Left ventricle myocardium inferior (tissue), 1 donor: ENCODE measurements at regions not wholly inside any gene's neighbourhood (a gene's known extent, or its start where the extent isn't known, plus 50 kb on each side); places are given as distances from the start of the nearest gene placed in this dataset.

Source experiments
- DNase-seq: peaks from one replicate; pipeline ENCODE4 v3.0.0-alpha.2; 2020
- H3K27ac ChIP-seq: fragments of 200-600 bp; replicated peaks from 2 replicates; pipeline ENCODE4 v1.8.0; 2021
- H3K27me3 ChIP-seq: fragments of 200-600 bp; 2 replicates; pipeline ENCODE4 v1.8.0; 2021; ENCODE audit warnings: low read depth
- H3K36me3 ChIP-seq: fragments of 200-600 bp; 2 replicates; pipeline ENCODE4 v1.8.0; 2021
- H3K4me1 ChIP-seq: fragments of 200-600 bp; 2 replicates; pipeline ENCODE4 v1.8.0; 2021
- H3K4me3 ChIP-seq: fragments of 200-600 bp; 2 replicates; pipeline ENCODE4 v1.8.0; 2021; ENCODE audit warnings: mild to moderate bottlenecking, moderate library complexity
- H3K9me3 ChIP-seq: fragments of 200-600 bp; replicated peaks from 2 replicates; pipeline ENCODE4 v1.8.0; 2021
- CTCF ChIP-seq: fragments of 200-600 bp; IDR thresholded peaks from 2 replicates; pipeline ENCODE4 v1.8.0; 2021; ENCODE audit warnings: antibody characterized with exemption, mild to moderate bottlenecking, borderline replicate concordance
- intact Hi-C: fragments of 100-400 bp; cut with micrococcal nuclease; formaldehyde crosslinking; loops from one replicate; pipeline ENCODE4 v1.11.0; 2022
- donor health status: DM: no; HTN: yes; CAD: no; lungs with severe emphysema.

- H3K9me3 ChIP-seq, result no peaks in the 10 kb centered on the region
Measured at GRCh38 chr11:71064702-71065515, 187.5 kb downstream of the SHANK2 start.

GRCh38 chr11:71064183-71064582, 188.2 kb downstream of the SHANK2 start:
- H3K36me3 ChIP-seq, result no peaks in the 10 kb centered on the region
- DNase-seq, result no peak
- no peak overlapping the region for H3K27ac ChIP-seq
- intact Hi-C loops, result no loop called here
- peaks cover 59% of the 10 kb centered on the region for H3K27me3 ChIP-seq
- H3K4me3 ChIP-seq, result no peak overlapping the region
- no peak for TF ChIP-seq CTCF
- no peaks in the 10 kb centered on the region for H3K9me3 ChIP-seq
- H3K4me1 ChIP-seq, result no peaks in the 10 kb centered on the region

More at GRCh38 chr11:71064702-71065515, 187.5 kb downstream of the SHANK2 start:
- H3K36me3 ChIP-seq, result no peaks in the 10 kb centered on the region
- no peak overlapping the region for H3K4me3 ChIP-seq
- no peaks in the 10 kb centered on the region for H3K4me1 ChIP-seq
- no peak overlapping the region for H3K27ac ChIP-seq
- no peak for DNase-seq
- no peak for TF ChIP-seq CTCF
- intact Hi-C loops, result no loop called here
- H3K27me3 ChIP-seq, result peaks cover 52% of the 10 kb centered on the region

GRCh38 chr11:71063129-71063528, 189.2 kb downstream of the SHANK2 start:
- no peak overlapping the region for H3K4me3 ChIP-seq
- no peak for DNase-seq
- no peak overlapping the region for H3K27ac ChIP-seq
- no peaks in the 10 kb centered on the region for H3K36me3 ChIP-seq
- H3K27me3 ChIP-seq, result peaks cover 66% of the 10 kb centered on the region
- H3K4me1 ChIP-seq, result no peaks in the 10 kb centered on the region
- intact Hi-C loops, result no loop called here
- H3K9me3 ChIP-seq, result no peaks in the 10 kb centered on the region
- no peak for TF ChIP-seq CTCF

- Histone ChIP-seq H3K4me1 (no peaks in the 10 kb centered on the region), H3K27ac (no peak overlapping the region), H3K27me3 (peaks cover 66% of the 10 kb centered on the region), H3K9me3 (no peaks in the 10 kb centered on the region), H3K36me3 (no peaks in the 10 kb centered on the region), H3K4me3 (no peak overlapping the region)
- no peak for DNase-seq
- intact Hi-C loops, result no loop called here
- no peak for TF ChIP-seq CTCF
Measured at GRCh38 chr11:71062199-71062598, 190.2 kb downstream of the SHANK2 start.

- Histone ChIP-seq H3K36me3 (no peaks in the 10 kb centered on the region), H3K27ac (no peak overlapping the region), H3K9me3 (no peaks in the 10 kb centered on the region), H3K4me1 (no peaks in the 10 kb centered on the region), H3K27me3 (peaks cover 75% of the 10 kb centered on the region), H3K4me3 (no peak overlapping the region)
- no peak for TF ChIP-seq CTCF
- intact Hi-C loops, result no loop called here
- no peak for DNase-seq
Measured at GRCh38 chr11:71060391-71060791, 192.0 kb downstream of the SHANK2 start.
